BE2C (cell line): ENCODE measurements at regions not wholly inside any gene's neighbourhood (a gene's known extent, or its start where the extent isn't known, plus 50 kb on each side); places are given as distances from the start of the nearest gene placed in this dataset.
"Not testable (repeated sequence)": the region's sequence is repeated elsewhere in the genome, so short reads cannot be mapped to it uniquely, and the experiment has no call there.

Experiments
- DNase-seq: peaks from one replicate; pipeline ENCODE4 v3.0.0-alpha.2; 2020
- H3K27me3 ChIP-seq: fragments of 250-450 bp; sonication (Bioruptor Pico); 2 replicates; pipeline ENCODE4 v1.5.1; 2020; ENCODE audit warnings: mild to moderate bottlenecking
- H3K36me3 ChIP-seq: fragments of 250-450 bp; sonication (Bioruptor Pico); 2 replicates; pipeline ENCODE4 v1.5.1; 2020; ENCODE audit warnings: mild to moderate bottlenecking
- H3K4me1 ChIP-seq: fragments of 250-450 bp; sonication (Bioruptor Pico); 2 replicates; pipeline ENCODE4 v1.5.1; 2020
- H3K4me3 ChIP-seq: 2 replicates; pipeline ENCODE4 v1.5.1; 2011; ENCODE audit warnings: low read depth, low read length
- H3K9me3 ChIP-seq: fragments of 250-450 bp; sonication (Bioruptor Pico); 2 replicates; pipeline ENCODE4 v1.5.1; 2020
- CTCF ChIP-seq: IDR thresholded peaks from 2 replicates; pipeline ENCODE4 v1.5.1; 2012; ENCODE audit warnings: mild to moderate bottlenecking, low read depth, low read length

DNA sequence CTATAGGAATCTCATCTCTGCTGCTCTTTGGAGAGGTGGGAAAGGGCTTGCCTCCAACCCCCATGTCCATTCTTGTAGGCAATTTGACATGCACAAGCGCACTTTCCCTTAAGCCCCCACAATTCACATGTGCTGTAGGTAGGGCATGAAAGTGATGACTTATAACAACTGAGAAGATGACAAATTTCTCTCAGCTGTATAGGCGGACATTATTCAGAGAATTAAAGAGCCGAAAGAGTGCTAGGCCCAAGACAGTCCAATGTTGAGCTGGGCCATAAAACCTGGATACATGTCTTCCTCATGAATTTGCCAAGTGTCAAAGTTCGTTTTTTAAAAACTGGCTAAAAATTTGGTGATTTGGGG is 106.3 kb upstream of the LYPLAL1 start:
- Histone ChIP-seq H3K27me3 (no peaks in the 10 kb centered on the region), H3K4me3 (no peak overlapping the region), H3K9me3 (no peaks in the 10 kb centered on the region), H3K36me3 (no peaks in the 10 kb centered on the region), H3K4me1 (no peaks in the 10 kb centered on the region)
- no peak for TF ChIP-seq CTCF
- no peak for DNase-seq

- H3K36me3 ChIP-seq, H3K9me3 ChIP-seq, H3K4me1 ChIP-seq, H3K4me3 ChIP-seq, DNase-seq, H3K27me3 ChIP-seq: not testable (repeated sequence)
Observed at GRCh38 chr1:219070395-219070794, 103.3 kb upstream of the LYPLAL1 start.

GRCh38 chr1:219071209-219071608 is 102.5 kb upstream of the LYPLAL1 start:
- Histone ChIP-seq H3K36me3 (no peaks in the 10 kb centered on the region), H3K4me3 (no peak overlapping the region), H3K27me3 (no peaks in the 10 kb centered on the region), H3K4me1 (no peaks in the 10 kb centered on the region), H3K9me3 (no peaks in the 10 kb centered on the region)
- TF ChIP-seq CTCF = no peak
- no peak for DNase-seq

DNA sequence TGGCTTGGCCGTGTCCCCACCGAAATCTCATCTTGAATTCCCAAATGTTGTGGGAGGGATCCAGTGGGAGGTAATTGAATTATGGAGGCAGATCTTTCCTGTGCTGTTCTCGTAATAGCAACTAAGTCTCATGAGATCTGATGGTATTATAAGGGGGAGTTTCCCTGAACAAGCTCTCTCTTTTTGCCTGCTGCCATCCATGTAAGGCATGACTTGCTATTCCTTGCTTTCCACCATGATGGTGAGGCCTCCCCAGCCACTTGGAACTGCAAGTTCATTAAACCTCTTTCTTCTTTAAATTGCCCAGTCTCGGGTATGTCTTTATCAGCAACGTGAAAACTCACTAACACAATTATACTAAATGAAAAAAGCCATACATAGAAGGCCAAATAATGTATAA is 101.3 kb upstream of the LYPLAL1 start:
- H3K36me3 ChIP-seq = no peaks in the 10 kb centered on the region
- no peak overlapping the region for H3K4me3 ChIP-seq
- H3K27me3 ChIP-seq = no peaks in the 10 kb centered on the region
- no peaks in the 10 kb centered on the region for H3K4me1 ChIP-seq
- no peak for TF ChIP-seq CTCF
- DNase-seq = no peak
- no peaks in the 10 kb centered on the region for H3K9me3 ChIP-seq

GRCh38 chr1:219074084-219074728 is 99.5 kb upstream of the LYPLAL1 start:
- TF ChIP-seq CTCF = no peak
- H3K27me3 ChIP-seq = no peaks in the 10 kb centered on the region
- H3K9me3 ChIP-seq = no peaks in the 10 kb centered on the region
- no peak for DNase-seq
- no peaks in the 10 kb centered on the region for H3K4me1 ChIP-seq
- no peak overlapping the region for H3K4me3 ChIP-seq
- H3K36me3 ChIP-seq = no peaks in the 10 kb centered on the region

GRCh38 chr1:219075121-219075879 is 98.4 kb upstream of the LYPLAL1 start:
- no peaks in the 10 kb centered on the region for H3K9me3 ChIP-seq
- no peaks in the 10 kb centered on the region for H3K27me3 ChIP-seq
- no peak for TF ChIP-seq CTCF
- DNase-seq = no peak
- H3K4me1 ChIP-seq = no peaks in the 10 kb centered on the region
- H3K36me3 ChIP-seq = no peaks in the 10 kb centered on the region
- H3K4me3 ChIP-seq = no peak overlapping the region
